ENCODE measurements at regions not wholly inside any gene's neighbourhood (a gene's known extent, or its start where the extent isn't known, plus 50 kb on each side); places are given as distances from the start of the nearest gene placed in this dataset.

GRCh38 chr6:132140189-132140588 lies 189.0 kb upstream of the CCN2 start:
- Histone ChIP-seq H3K4me3 (ENCODE audit: insufficient read depth, low read depth, low read length) (no peak overlapping the region), H3K27me3 (ENCODE audit: control insufficient read depth, insufficient read depth, low read length) (no peaks in the 10 kb centered on the region), H3K36me3 (replicated peaks; ENCODE audit: control insufficient read depth, insufficient read depth, low read length) (no peaks in the 10 kb centered on the region)
- DNase-seq, result no peak

- Histone ChIP-seq H3K27me3 (ENCODE audit: control insufficient read depth, insufficient read depth, low read length) (no peaks in the 10 kb centered on the region), H3K36me3 (replicated peaks; ENCODE audit: control insufficient read depth, insufficient read depth, low read length) (no peaks in the 10 kb centered on the region), H3K4me3 (ENCODE audit: insufficient read depth, low read depth, low read length) (no peak overlapping the region)
- no peak for DNase-seq
These were observed 188.4 kb upstream of the CCN2 start for GRCh38 chr6:132139611-132140010.

GRCh38 chr6:132136981-132137380 lies 185.8 kb upstream of the CCN2 start:
- Histone ChIP-seq H3K36me3 (replicated peaks; ENCODE audit: control insufficient read depth, insufficient read depth, low read length) (no peaks in the 10 kb centered on the region), H3K27me3 (ENCODE audit: control insufficient read depth, insufficient read depth, low read length) (no peaks in the 10 kb centered on the region), H3K4me3 (ENCODE audit: insufficient read depth, low read depth, low read length) (no peak overlapping the region)
- no peak for DNase-seq

GRCh38 chr6:132135409-132135808 lies 184.2 kb upstream of the CCN2 start:
- H3K36me3 ChIP-seq (replicated peaks; ENCODE audit: control insufficient read depth, insufficient read depth, low read length), result no peaks in the 10 kb centered on the region
- H3K4me3 ChIP-seq (ENCODE audit: insufficient read depth, low read depth, low read length), result no peak overlapping the region
- no peak for DNase-seq
- H3K27me3 ChIP-seq (ENCODE audit: control insufficient read depth, insufficient read depth, low read length), result no peaks in the 10 kb centered on the region

GRCh38 chr6:132133736-132134445 lies 182.7 kb upstream of the CCN2 start:
- DNase-seq, result no peak
- Histone ChIP-seq H3K27me3 (ENCODE audit: control insufficient read depth, insufficient read depth, low read length) (no peaks in the 10 kb centered on the region), H3K36me3 (replicated peaks; ENCODE audit: control insufficient read depth, insufficient read depth, low read length) (no peaks in the 10 kb centered on the region), H3K4me3 (ENCODE audit: insufficient read depth, low read depth, low read length) (no peak overlapping the region)

GRCh38 chr6:132132924-132133639 lies 181.9 kb upstream of the CCN2 start:
- Histone ChIP-seq H3K36me3 (replicated peaks; ENCODE audit: control insufficient read depth, insufficient read depth, low read length) (no peaks in the 10 kb centered on the region), H3K4me3 (ENCODE audit: insufficient read depth, low read depth, low read length) (no peak overlapping the region), H3K27me3 (ENCODE audit: control insufficient read depth, insufficient read depth, low read length) (no peaks in the 10 kb centered on the region)
- DNase-seq, result no peak

- Histone ChIP-seq H3K27me3 (ENCODE audit: control insufficient read depth, insufficient read depth, low read length) (no peaks in the 10 kb centered on the region; the same call in 1 of the 2 replicates), H3K4me3 (ENCODE audit: insufficient read depth, low read depth, low read length) (no peak overlapping the region), H3K36me3 (replicated peaks; ENCODE audit: control insufficient read depth, insufficient read depth, low read length) (no peaks in the 10 kb centered on the region)
- no peak for DNase-seq
These were observed 181.2 kb upstream of the CCN2 start for GRCh38 chr6:132132422-132132821.

- no peak for DNase-seq
- no peaks in the 10 kb centered on the region; the same call in 1 of the 2 replicates for H3K27me3 ChIP-seq (ENCODE audit: control insufficient read depth, insufficient read depth, low read length)
- no peaks in the 10 kb centered on the region for H3K36me3 ChIP-seq (replicated peaks; ENCODE audit: control insufficient read depth, insufficient read depth, low read length)
- no peak overlapping the region for H3K4me3 ChIP-seq (ENCODE audit: insufficient read depth, low read depth, low read length)
These were observed 180.6 kb upstream of the CCN2 start for GRCh38 chr6:132131758-132132157.

GRCh38 chr6:132131351-132131750 lies 180.2 kb upstream of the CCN2 start:
- Histone ChIP-seq H3K36me3 (replicated peaks; ENCODE audit: control insufficient read depth, insufficient read depth, low read length) (no peaks in the 10 kb centered on the region), H3K4me3 (ENCODE audit: insufficient read depth, low read depth, low read length) (no peak overlapping the region), H3K27me3 (ENCODE audit: control insufficient read depth, insufficient read depth, low read length) (no peaks in the 10 kb centered on the region; the same call in 1 of the 2 replicates)
- no peak for DNase-seq

- no peaks in the 10 kb centered on the region; the same call in 1 of the 2 replicates for H3K27me3 ChIP-seq (ENCODE audit: control insufficient read depth, insufficient read depth, low read length)
- DNase-seq, result no peak
- H3K36me3 ChIP-seq (replicated peaks; ENCODE audit: control insufficient read depth, insufficient read depth, low read length), result no peaks in the 10 kb centered on the region
- no peak overlapping the region for H3K4me3 ChIP-seq (ENCODE audit: insufficient read depth, low read depth, low read length)
These were observed 179.6 kb upstream of the CCN2 start for GRCh38 chr6:132130626-132131298.

- Histone ChIP-seq H3K36me3 (replicated peaks; ENCODE audit: control insufficient read depth, insufficient read depth, low read length) (no peaks in the 10 kb centered on the region), H3K4me3 (ENCODE audit: insufficient read depth, low read depth, low read length) (no peak overlapping the region), H3K27me3 (ENCODE audit: control insufficient read depth, insufficient read depth, low read length) (no peaks in the 10 kb centered on the region; the same call in 1 of the 2 replicates)
- no peak for DNase-seq
These were observed 177.3 kb upstream of the CCN2 start for GRCh38 chr6:132128424-132128823.

GRCh38 chr6:132126150-132126549 lies 175.0 kb upstream of the CCN2 start:
- no peak overlapping the region for H3K4me3 ChIP-seq (ENCODE audit: insufficient read depth, low read depth, low read length)
- H3K36me3 ChIP-seq (replicated peaks; ENCODE audit: control insufficient read depth, insufficient read depth, low read length), result no peaks in the 10 kb centered on the region
- no peak for DNase-seq
- no peaks in the 10 kb centered on the region; the same call in 1 of the 2 replicates for H3K27me3 ChIP-seq (ENCODE audit: control insufficient read depth, insufficient read depth, low read length)

GRCh38 chr6:132122871-132123270 lies 171.7 kb upstream of the CCN2 start:
- no peaks in the 10 kb centered on the region; the same call in 1 of the 2 replicates for H3K27me3 ChIP-seq (ENCODE audit: control insufficient read depth, insufficient read depth, low read length)
- H3K36me3 ChIP-seq (replicated peaks; ENCODE audit: control insufficient read depth, insufficient read depth, low read length), result no peaks in the 10 kb centered on the region
- no peak for DNase-seq
- H3K4me3 ChIP-seq (ENCODE audit: insufficient read depth, low read depth, low read length), result no peak overlapping the region

GRCh38 chr6:132122176-132122575 lies 171.0 kb upstream of the CCN2 start:
- H3K27me3 ChIP-seq (ENCODE audit: control insufficient read depth, insufficient read depth, low read length), result no peaks in the 10 kb centered on the region
- no peak overlapping the region for H3K4me3 ChIP-seq (ENCODE audit: insufficient read depth, low read depth, low read length)
- no peaks in the 10 kb centered on the region for H3K36me3 ChIP-seq (replicated peaks; ENCODE audit: control insufficient read depth, insufficient read depth, low read length)
- DNase-seq, result no peak

- Histone ChIP-seq H3K27me3 (ENCODE audit: control insufficient read depth, insufficient read depth, low read length) (no peaks in the 10 kb centered on the region), H3K36me3 (replicated peaks; ENCODE audit: control insufficient read depth, insufficient read depth, low read length) (no peaks in the 10 kb centered on the region), H3K4me3 (ENCODE audit: insufficient read depth, low read depth, low read length) (no peak overlapping the region)
- no peak for DNase-seq
These were observed 167.0 kb upstream of the CCN2 start for GRCh38 chr6:132118144-132118543.
